ENCODE measurements at regions not wholly inside any gene's neighbourhood (a gene's known extent, or its start where the extent isn't known, plus 50 kb on each side); places are given as distances from the start of the nearest gene placed in this dataset.
A peak's percentile ranks its signal among the peaks of the same experiment; 100 is the strongest.

DNA sequence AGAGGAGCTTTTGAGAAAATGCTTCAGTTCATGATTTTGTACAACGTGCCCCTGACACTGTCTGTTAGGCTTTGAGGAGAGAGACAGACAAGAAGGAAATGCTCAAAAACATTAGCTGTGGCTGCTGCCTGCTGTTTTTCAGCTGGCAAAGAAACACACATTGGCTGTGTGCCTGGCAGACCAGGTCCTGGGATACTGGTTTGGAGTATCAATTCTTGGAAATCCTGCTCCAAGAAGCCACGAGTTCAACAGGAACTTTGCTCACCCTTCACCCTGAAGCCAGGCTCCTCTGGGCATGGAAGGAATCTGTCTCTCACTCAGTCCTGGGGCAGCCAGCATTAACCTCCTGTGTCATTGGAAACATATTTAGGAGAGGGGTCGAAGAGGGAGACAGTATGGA lies 245.5 kb downstream of the AUH start:
- peaks cover under 1% of the 10 kb centered on the region for H3K9me3 ChIP-seq
- 33 to 42% (median 34%) methylated on average over 3 of the region's 3 CpGs for WGBS, 3 donors
- no peak for DNase-seq
- TF ChIP-seq, protein P1, sequence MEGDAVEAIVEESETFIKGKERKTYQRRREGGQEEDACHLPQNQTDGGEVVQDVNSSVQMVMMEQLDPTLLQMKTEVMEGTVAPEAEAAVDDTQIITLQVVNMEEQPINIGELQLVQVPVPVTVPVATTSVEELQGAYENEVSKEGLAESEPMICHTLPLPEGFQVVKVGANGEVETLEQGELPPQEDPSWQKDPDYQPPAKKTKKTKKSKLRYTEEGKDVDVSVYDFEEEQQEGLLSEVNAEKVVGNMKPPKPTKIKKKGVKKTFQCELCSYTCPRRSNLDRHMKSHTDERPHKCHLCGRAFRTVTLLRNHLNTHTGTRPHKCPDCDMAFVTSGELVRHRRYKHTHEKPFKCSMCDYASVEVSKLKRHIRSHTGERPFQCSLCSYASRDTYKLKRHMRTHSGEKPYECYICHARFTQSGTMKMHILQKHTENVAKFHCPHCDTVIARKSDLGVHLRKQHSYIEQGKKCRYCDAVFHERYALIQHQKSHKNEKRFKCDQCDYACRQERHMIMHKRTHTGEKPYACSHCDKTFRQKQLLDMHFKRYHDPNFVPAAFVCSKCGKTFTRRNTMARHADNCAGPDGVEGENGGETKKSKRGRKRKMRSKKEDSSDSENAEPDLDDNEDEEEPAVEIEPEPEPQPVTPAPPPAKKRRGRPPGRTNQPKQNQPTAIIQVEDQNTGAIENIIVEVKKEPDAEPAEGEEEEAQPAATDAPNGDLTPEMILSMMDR (IDR thresholded peaks at IDR 0.05), result no peak
- no peak for ATAC-seq
- H3K27me3 ChIP-seq (ENCODE audit: insufficient read depth in 3 of 3, low read length in 2 of 3), result no peaks in the 10 kb centered on the region
- no peaks in the 10 kb centered on the region for H3K36me3 ChIP-seq (ENCODE audit: insufficient read depth in 1 of 2, low read depth in 1 of 2)
- intact Hi-C loops (cut with DNase I), result loop anchor here in 1 of 2 donors (5.0 kb wide), 1 partner anchor 76 kb away; no protein-coding TSS in a partner anchor
- no peak overlapping the region for H3K27ac ChIP-seq
- peaks cover 30% of the 10 kb centered on the region for H3K4me1 ChIP-seq
- H3K4me3 ChIP-seq, result no peak overlapping the region

DNA sequence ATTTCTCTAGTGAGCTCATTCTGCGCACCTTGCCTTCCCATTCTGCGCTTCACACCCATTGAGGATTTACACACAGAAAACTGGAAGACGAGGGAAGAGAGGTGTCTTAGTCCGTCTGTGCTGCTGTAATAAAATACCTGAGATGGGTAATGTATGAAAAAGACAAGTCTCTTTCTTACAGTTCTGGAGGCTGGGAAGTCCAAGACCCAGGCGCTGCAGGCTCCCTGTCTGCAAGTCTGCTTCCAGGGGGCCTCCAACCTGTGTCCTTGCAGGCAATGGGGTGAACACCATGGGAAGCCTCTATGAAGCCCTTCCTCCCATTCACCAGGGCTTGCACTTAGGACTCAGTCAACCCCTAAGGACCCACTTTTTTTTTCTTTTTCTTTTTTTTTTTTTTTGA lies 245.0 kb downstream of the AUH start:
- H3K36me3 ChIP-seq (ENCODE audit: insufficient read depth in 1 of 2, low read depth in 1 of 2), result no peaks in the 10 kb centered on the region
- no peaks in the 10 kb centered on the region for H3K27me3 ChIP-seq (ENCODE audit: insufficient read depth in 3 of 3, low read length in 2 of 3)
- TF ChIP-seq, protein P1 (IDR thresholded peaks at IDR 0.05), result no peak
- 90 to 95% (median 93%) methylated on average over 5 of the region's 5 CpGs for WGBS, 3 donors
- ATAC-seq, result no peak
- H3K4me3 ChIP-seq, result no peak overlapping the region
- no peak for DNase-seq
- H3K27ac ChIP-seq, result no peak overlapping the region
- intact Hi-C loops (cut with DNase I), result loop anchor here in 1 of 2 donors (5.0 kb wide), 1 partner anchor 76 kb away; no protein-coding TSS in a partner anchor
- peaks cover 30% of the 10 kb centered on the region for H3K4me1 ChIP-seq
- no peaks in the 10 kb centered on the region for H3K9me3 ChIP-seq

DNA sequence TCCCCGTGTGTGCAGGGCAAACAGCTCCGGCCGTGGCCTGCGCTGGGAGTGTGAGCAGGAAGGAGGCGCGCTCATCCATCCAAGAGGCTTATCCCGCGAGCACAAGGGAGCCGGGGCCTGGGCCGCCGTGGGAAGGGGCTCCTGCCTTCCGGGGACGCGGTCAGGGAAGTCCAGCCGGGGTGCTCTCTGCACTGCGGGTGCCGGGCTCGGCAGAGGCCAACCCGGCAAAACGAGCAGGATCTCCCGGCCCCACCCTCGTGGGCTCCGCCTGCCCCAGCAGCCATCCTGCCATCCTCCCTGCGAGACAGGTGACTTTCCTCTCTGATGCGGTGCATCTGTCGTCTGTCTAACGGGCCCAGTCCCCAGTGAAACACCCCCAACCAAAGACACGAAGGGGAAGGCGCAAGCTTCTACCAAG lies 244.2 kb downstream of the AUH start:
- Histone ChIP-seq H3K9me3 (no peaks in the 10 kb centered on the region), H3K36me3 (ENCODE audit: insufficient read depth in 1 of 2, low read depth in 1 of 2) (no peaks in the 10 kb centered on the region), H3K4me3 (peak overlapping the region; percentile 62), H3K27ac (peak overlapping the region; percentile 92), H3K4me1 (peaks cover 30% of the 10 kb centered on the region), H3K27me3 (ENCODE audit: insufficient read depth in 3 of 3, low read length in 2 of 3) (no peaks in the 10 kb centered on the region)
- intact Hi-C loops (cut with DNase I), result loop anchor here in 1 of 2 donors (5.0 kb wide), 1 partner anchor 75 kb away; no protein-coding TSS in a partner anchor
- ATAC-seq (peak; percentile 24 to 58 (median 41)), DNase-seq (no peak)
- TF ChIP-seq, protein P1 (IDR thresholded peaks at IDR 0.05), result no peak
- WGBS, 3 donors, result 59 to 69% (median 69%) methylated on average over 29 of the region's 29 CpGs

DNA sequence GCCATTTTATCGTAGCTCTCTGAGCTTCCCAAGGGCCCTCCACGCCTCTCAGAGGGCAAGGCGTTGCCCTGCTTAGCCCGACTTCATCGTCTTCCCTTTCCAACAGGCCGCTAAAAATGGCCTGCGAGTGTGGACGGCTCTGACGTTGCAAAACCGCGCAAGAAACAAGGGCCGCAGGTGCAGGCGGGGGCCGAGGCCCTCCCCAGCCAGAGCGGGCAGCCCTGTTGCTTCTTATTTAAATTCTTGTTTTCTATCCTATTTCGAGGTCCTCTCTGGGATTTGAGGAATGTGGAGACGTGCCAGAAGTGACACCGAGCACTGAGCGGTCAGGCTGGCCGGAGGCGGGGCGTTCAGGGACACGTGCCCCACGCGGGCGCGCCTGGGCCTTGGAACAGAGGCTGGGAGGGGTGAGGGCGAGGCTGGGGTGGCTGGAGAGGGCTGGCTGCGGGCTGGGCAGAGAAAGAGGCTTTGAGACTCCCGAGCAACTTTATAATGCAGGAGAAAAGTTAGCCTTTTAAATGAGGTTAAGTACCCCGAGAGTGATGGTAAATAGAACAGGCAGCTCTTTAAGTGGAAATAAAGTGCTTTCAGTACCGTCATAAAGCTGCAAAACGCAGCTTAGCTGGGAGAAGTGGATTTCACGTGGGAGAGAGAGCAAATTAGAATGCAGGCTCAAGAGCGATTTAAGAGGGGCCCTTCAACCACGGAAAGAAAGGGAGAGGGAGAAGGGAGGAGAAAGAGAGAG lies 243.6 kb downstream of the AUH start:
- WGBS, 3 donors, result 4 to 8% (median 6%) methylated on average over 36 of the region's 36 CpGs
- H3K9me3 ChIP-seq, result no peaks in the 10 kb centered on the region
- peaks cover 30% of the 10 kb centered on the region for H3K4me1 ChIP-seq
- intact Hi-C loops (cut with DNase I), result loop anchor here in 1 of 2 donors (1.0 to 5.0 kb wide), 2 partner anchors 18 to 74 kb away; no protein-coding TSS in a partner anchor
- H3K27ac ChIP-seq, result peak overlapping the region; percentile 92
- TF ChIP-seq, protein P1 (IDR thresholded peaks at IDR 0.05), result no peak
- no peaks in the 10 kb centered on the region for H3K27me3 ChIP-seq (ENCODE audit: insufficient read depth in 3 of 3, low read length in 2 of 3)
- H3K36me3 ChIP-seq (ENCODE audit: insufficient read depth in 1 of 2, low read depth in 1 of 2), result no peaks in the 10 kb centered on the region
- H3K4me3 ChIP-seq, result peak overlapping the region; percentile 62
- peak; percentile 89 to 95 for DNase-seq
- peak; percentile 96 to 98 (median 97) for ATAC-seq
